K562 (cell line): ENCODE measurements at regions not wholly inside any gene's neighbourhood (a gene's known extent, or its start where the extent isn't known, plus 50 kb on each side); places are given as distances from the start of the nearest gene placed in this dataset.
A peak's percentile ranks its signal among the peaks of the same experiment; 100 is the strongest.

ENCODE experiments used
- AFF1 ChIP-seq, 2 experiments: fragments of 450-650 bp; IDR thresholded peaks; 2 replicates each; pipeline ENCODE4 v1.6.1; 2018; ENCODE audit warnings: mild to moderate bottlenecking in 2 of 2, low read depth in 1 of 2; ENCODE audit not compliant: partially characterized antibody in 2 of 2
- CREB5 ChIP-seq: fragments of 250-450 bp; sonication (Bioruptor Pico); IDR thresholded peaks from 2 replicates; pipeline ENCODE4 v1.5.0; 2020; ENCODE audit warnings: mild to moderate bottlenecking
- FOXK2 ChIP-seq, 2 experiments: fragments of 450-650 bp; IDR thresholded peaks in 1 of 2; conservative IDR thresholded peaks in 1 of 2; 2 replicates each; pipeline ENCODE4 v1.6.1; 2016; ENCODE audit warnings: low read depth in 2 of 2, mild to moderate bottlenecking in 1 of 2
- HDAC1 ChIP-seq, 2 experiments: fragments of 450-650 bp; IDR thresholded peaks; 2 replicates each; pipeline ENCODE4 v1.6.1; 2016 to 2017; ENCODE audit warnings: inconsistent platforms in 1 of 2, mild to moderate bottlenecking in 1 of 2, moderate library complexity in 1 of 2
- MNT ChIP-seq, 2 experiments: fragments of 450-650 bp; conservative IDR thresholded peaks; 2 replicates each; pipeline ENCODE4 v1.6.1; 2017; ENCODE audit warnings: mild to moderate bottlenecking in 2 of 2, moderate library complexity in 2 of 2
- MTA1 ChIP-seq: fragments of 450-650 bp; IDR thresholded peaks from 2 replicates; pipeline ENCODE4 v1.6.1; 2017; ENCODE audit warnings: borderline replicate concordance
- NCOA6 ChIP-seq: fragments of 450-650 bp; IDR thresholded peaks from 2 replicates; pipeline ENCODE4 v1.6.1; 2017; ENCODE audit warnings: mild to moderate bottlenecking
- NR0B1 ChIP-seq: fragments of 450-650 bp; IDR thresholded peaks from one replicate; pipeline ENCODE4 v1.6.1; 2018; ENCODE audit warnings: mild to moderate bottlenecking, moderate library complexity; ENCODE audit not compliant: partially characterized antibody
- POLR3A ChIP-seq: IDR thresholded peaks from 2 replicates; pipeline ENCODE4 v1.6.1; 2011; ENCODE audit warnings: borderline replicate concordance, mild to moderate bottlenecking, moderate library complexity; ENCODE audit not compliant: insufficient read length, insufficient read depth; ENCODE audit errors: extremely low read depth
- RAD21 ChIP-seq, 2 experiments: fragments of 250-450 bp in 1 of 2; fragments of 450-650 bp in 1 of 2; sonication (Bioruptor Pico) in 1 of 2; formaldehyde crosslinking in 1 of 2; IDR thresholded peaks in 1 of 2; conservative IDR thresholded peaks in 1 of 2; 2 replicates each; pipeline versions ENCODE4 v1.4.0 to v1.8.0; 2020 to 2022; ENCODE audit warnings: mild to moderate bottlenecking in 2 of 2, moderate library complexity in 1 of 2
- SMAD3 ChIP-seq: fragments of 450-650 bp; formaldehyde crosslinking; conservative IDR thresholded peaks from 2 replicates; pipeline ENCODE4 v1.4.0; 2020; ENCODE audit warnings: mild to moderate bottlenecking
- SNIP1 ChIP-seq: fragments of 450-650 bp; IDR thresholded peaks from 2 replicates; pipeline ENCODE4 v1.7.1; 2017; ENCODE audit warnings: low read depth, mild to moderate bottlenecking
- SOX6 ChIP-seq: fragments of 450-650 bp; IDR thresholded peaks from 2 replicates; pipeline ENCODE4 v1.6.1; 2014; ENCODE audit warnings: mild to moderate bottlenecking
- THRB ChIP-seq: fragments of 450-650 bp; formaldehyde crosslinking; conservative IDR thresholded peaks from 2 replicates; pipeline ENCODE4 v1.4.0; 2022; ENCODE audit warnings: mild to moderate bottlenecking, missing genetic modification characterization

GRCh38 chr6:27161946-27162603 lies 85.4 kb upstream of the PRSS16 start (continued):
- TF ChIP-seq AFF1 (IDR thresholded peaks at IDR 0.05; ENCODE audit: low read depth in 1 of 2, partially characterized antibody in 2 of 2), result peak; percentile 31 to 35
- TF ChIP-seq POLR3A, result peak; percentile 92
- TF ChIP-seq THRB (CRISPR knock-in tag), result no peak
- peak; percentile 91 to 93 for TF ChIP-seq RAD21 (CRISPR knock-in tag; conservative IDR thresholded peaks at IDR 0.05 in 1 of 2, IDR thresholded peaks at IDR 0.05 in 1 of 2)
- TF ChIP-seq CREB5 (CRISPR knock-in tag), result no peak
- peak; percentile 60 to 68; a peak in 3 of 4 replicates for TF ChIP-seq MNT (conservative IDR thresholded peaks at IDR 0.05)
- TF ChIP-seq NR0B1, result no peak
- TF ChIP-seq HDAC1 (IDR thresholded peaks at IDR 0.05), result peak in 1 of 2 experiments; percentile 86; a peak in 1 of 4 replicates
- TF ChIP-seq SOX6, result peak; percentile 53
- no peak for TF ChIP-seq SNIP1
- TF ChIP-seq NCOA6, result 0 out of 2 replicates have a peak, but pooled peaks have one; percentile 21
- peak; percentile 76 to 86 for TF ChIP-seq FOXK2 (conservative IDR thresholded peaks at IDR 0.05 in 1 of 2, IDR thresholded peaks at IDR 0.05 in 1 of 2; ENCODE audit: low read depth in 2 of 2)
- peak; percentile 40; the same call in 1 of the 2 replicates for TF ChIP-seq MTA1
- TF ChIP-seq SMAD3 (CRISPR knock-in tag), result no peak
